ENCODE measurements at regions not wholly inside any gene's neighbourhood (a gene's known extent, or its start where the extent isn't known, plus 50 kb on each side); places are given as distances from the start of the nearest gene placed in this dataset.

- DNase-seq (ENCODE audit: insufficient read length) (no peak), FAIRE-seq (no peak)
- no peak for TF ChIP-seq POLR2A (IDR thresholded peaks at IDR 0.05; ENCODE audit: low read depth, low read length)
- TF ChIP-seq TAF1 (IDR thresholded peaks at IDR 0.05; ENCODE audit: borderline replicate concordance, low read depth, low read length) = no peak
- no peak for TF ChIP-seq POLR2AphosphoS5 (IDR thresholded peaks at IDR 0.05; ENCODE audit: low read depth, low read length)
These were observed 87.6 kb upstream of the COL21A1 start for GRCh38 chr6:56334937-56335336.

- no peak for FAIRE-seq
- no peak for TF ChIP-seq POLR2A (IDR thresholded peaks at IDR 0.05; ENCODE audit: low read depth, low read length)
- TF ChIP-seq POLR2AphosphoS5 (IDR thresholded peaks at IDR 0.05; ENCODE audit: low read depth, low read length) = no peak
- TF ChIP-seq TAF1 (IDR thresholded peaks at IDR 0.05; ENCODE audit: borderline replicate concordance, low read depth, low read length) = no peak
- no peak for DNase-seq (ENCODE audit: insufficient read length)
These were observed 82.1 kb upstream of the COL21A1 start for GRCh38 chr6:56329271-56330050.

GRCh38 chr6:56328728-56329090, 81.3 kb upstream of the COL21A1 start:
- no peak for DNase-seq (ENCODE audit: insufficient read length)
- FAIRE-seq = no peak
- no peak for TF ChIP-seq TAF1 (IDR thresholded peaks at IDR 0.05; ENCODE audit: borderline replicate concordance, low read depth, low read length)
- TF ChIP-seq POLR2AphosphoS5 (IDR thresholded peaks at IDR 0.05; ENCODE audit: low read depth, low read length) = no peak
- TF ChIP-seq POLR2A (IDR thresholded peaks at IDR 0.05; ENCODE audit: low read depth, low read length) = no peak

- FAIRE-seq = no peak
- no peak for TF ChIP-seq POLR2A (IDR thresholded peaks at IDR 0.05; ENCODE audit: low read depth, low read length)
- no peak for TF ChIP-seq POLR2AphosphoS5 (IDR thresholded peaks at IDR 0.05; ENCODE audit: low read depth, low read length)
- TF ChIP-seq TAF1 (IDR thresholded peaks at IDR 0.05; ENCODE audit: borderline replicate concordance, low read depth, low read length) = no peak
- DNase-seq (ENCODE audit: insufficient read length) = no peak
These were observed 80.8 kb upstream of the COL21A1 start for GRCh38 chr6:56327946-56328727.

- DNase-seq (ENCODE audit: insufficient read length) = no peak
- TF ChIP-seq POLR2A (IDR thresholded peaks at IDR 0.05; ENCODE audit: low read depth, low read length) (no peak), TAF1 (IDR thresholded peaks at IDR 0.05; ENCODE audit: borderline replicate concordance, low read depth, low read length) (no peak), POLR2AphosphoS5 (IDR thresholded peaks at IDR 0.05; ENCODE audit: low read depth, low read length) (no peak)
- FAIRE-seq = no peak
These were observed 77.0 kb upstream of the COL21A1 start for GRCh38 chr6:56324396-56324795.

- TF ChIP-seq POLR2AphosphoS5 (IDR thresholded peaks at IDR 0.05; ENCODE audit: low read depth, low read length) (no peak), POLR2A (IDR thresholded peaks at IDR 0.05; ENCODE audit: low read depth, low read length) (no peak), TAF1 (IDR thresholded peaks at IDR 0.05; ENCODE audit: borderline replicate concordance, low read depth, low read length) (no peak)
- FAIRE-seq (no peak), DNase-seq (ENCODE audit: insufficient read length) (no peak)
These were observed 71.5 kb upstream of the COL21A1 start for GRCh38 chr6:56318851-56319250.

GRCh38 chr6:56314683-56315523, 67.5 kb upstream of the COL21A1 start:
- TF ChIP-seq POLR2A (IDR thresholded peaks at IDR 0.05; ENCODE audit: low read depth, low read length) (no peak), POLR2AphosphoS5 (IDR thresholded peaks at IDR 0.05; ENCODE audit: low read depth, low read length) (no peak), TAF1 (IDR thresholded peaks at IDR 0.05; ENCODE audit: borderline replicate concordance, low read depth, low read length) (no peak)
- FAIRE-seq (no peak), DNase-seq (ENCODE audit: insufficient read length) (no peak)

GRCh38 chr6:56311533-56312448, 64.4 kb upstream of the COL21A1 start:
- FAIRE-seq (no peak), DNase-seq (ENCODE audit: insufficient read length) (no peak)

GRCh38 chr6:56311061-56311460, 63.7 kb upstream of the COL21A1 start:
- FAIRE-seq (no peak), DNase-seq (ENCODE audit: insufficient read length) (no peak)
- TF ChIP-seq TAF1 (IDR thresholded peaks at IDR 0.05; ENCODE audit: borderline replicate concordance, low read depth, low read length) (no peak), POLR2AphosphoS5 (IDR thresholded peaks at IDR 0.05; ENCODE audit: low read depth, low read length) (no peak), POLR2A (IDR thresholded peaks at IDR 0.05; ENCODE audit: low read depth, low read length) (no peak)

More at GRCh38 chr6:56311533-56312448, 64.4 kb upstream of the COL21A1 start:
- TF ChIP-seq POLR2A (IDR thresholded peaks at IDR 0.05; ENCODE audit: low read depth, low read length) (no peak), POLR2AphosphoS5 (IDR thresholded peaks at IDR 0.05; ENCODE audit: low read depth, low read length) (no peak), TAF1 (IDR thresholded peaks at IDR 0.05; ENCODE audit: borderline replicate concordance, low read depth, low read length) (no peak)

- no peak for DNase-seq (ENCODE audit: insufficient read length)
- TF ChIP-seq TAF1 (IDR thresholded peaks at IDR 0.05; ENCODE audit: borderline replicate concordance, low read depth, low read length) (no peak), POLR2A (IDR thresholded peaks at IDR 0.05; ENCODE audit: low read depth, low read length) (no peak), POLR2AphosphoS5 (IDR thresholded peaks at IDR 0.05; ENCODE audit: low read depth, low read length) (no peak)
- no peak for FAIRE-seq
These were observed 62.9 kb upstream of the COL21A1 start for GRCh38 chr6:56310241-56310640.

All from GM12892 (cell line).